ENCODE measurements at regions not wholly inside any gene's neighbourhood (a gene's known extent, or its start where the extent isn't known, plus 50 kb on each side); places are given as distances from the start of the nearest gene placed in this dataset.
A peak's percentile ranks its signal among the peaks of the same experiment; 100 is the strongest.

- DNase-seq, result no peak
These were observed 91.2 kb upstream of the TNRC6C start for GRCh38 chr17:77867308-77867781.

DNA sequence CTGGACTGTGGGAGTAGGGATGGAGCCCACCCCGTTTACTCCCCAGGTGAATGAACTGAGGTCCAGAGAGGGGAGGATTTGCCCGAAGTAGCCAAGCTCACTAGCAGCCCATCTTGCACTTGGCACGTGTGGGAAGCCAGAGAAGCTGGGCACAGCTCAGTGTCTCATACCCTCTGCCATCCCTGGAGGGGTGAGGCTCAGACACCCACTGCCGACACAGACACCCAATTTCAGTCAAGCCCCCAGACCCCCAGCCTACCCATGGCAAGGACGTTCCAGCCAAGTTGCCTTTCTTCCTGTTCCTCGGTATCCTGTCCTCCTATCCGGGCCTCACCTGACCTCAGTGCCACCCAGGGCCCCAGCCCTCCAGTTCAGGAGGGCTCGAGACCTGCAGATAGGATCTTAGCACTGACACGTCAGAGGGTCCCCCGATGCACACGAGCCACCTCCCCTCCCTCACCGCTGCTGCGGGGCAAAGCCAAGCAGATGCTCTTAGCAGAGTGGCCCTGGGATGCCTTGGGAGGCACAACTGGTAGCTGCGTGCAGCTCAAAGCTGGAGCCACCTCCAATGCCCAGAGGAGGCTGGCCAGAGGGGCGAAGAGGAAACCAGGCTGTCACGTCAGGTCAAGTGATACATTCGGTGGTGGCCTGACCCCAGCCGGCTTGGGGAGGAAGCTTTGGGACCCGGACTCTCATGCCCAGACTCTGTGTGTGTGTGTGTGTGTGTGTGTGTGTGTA is 90.4 kb upstream of the TNRC6C start:
- DNase-seq, result no peak

GRCh38 chr17:77869041-77869599 is 89.4 kb upstream of the TNRC6C start:
- DNase-seq, result peak; percentile 17

GRCh38 chr17:77869665-77870132 is 88.8 kb upstream of the TNRC6C start:
- no peak for DNase-seq

GRCh38 chr17:77872199-77872598 is 86.3 kb upstream of the TNRC6C start:
- no peak for DNase-seq

DNA sequence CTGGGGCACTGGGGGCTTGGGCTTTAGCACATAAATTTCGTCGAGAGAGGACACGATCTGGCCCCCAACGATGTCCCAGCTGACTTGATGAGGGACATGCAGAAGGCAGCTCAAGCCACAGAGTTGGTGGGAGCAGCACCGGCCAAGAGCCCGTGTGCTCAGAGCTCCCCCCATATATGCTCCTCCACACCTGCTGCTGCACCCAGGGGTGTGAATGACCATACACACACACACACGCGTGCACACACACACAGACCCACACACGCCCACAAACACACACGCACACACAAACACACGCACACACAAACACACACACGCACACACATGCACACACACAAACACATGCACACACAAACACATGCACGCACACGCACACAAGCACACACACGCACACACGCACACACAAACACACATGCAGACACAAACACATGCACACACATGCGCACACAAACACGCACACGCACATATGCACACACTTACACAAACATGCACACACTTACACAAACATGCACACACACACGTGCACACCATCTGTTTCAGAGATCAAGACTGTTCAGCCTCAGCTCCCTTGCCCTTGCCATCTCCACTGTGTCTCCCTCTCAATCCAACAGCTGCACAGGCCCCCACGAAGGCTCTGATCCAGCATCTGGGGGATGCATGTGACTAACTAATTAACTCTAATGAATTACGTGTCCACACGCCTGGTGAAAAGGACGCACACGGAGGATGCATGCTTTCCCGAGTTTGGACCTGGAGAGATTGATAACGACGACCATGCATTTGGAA is 85.6 kb upstream of the TNRC6C start:
- DNase-seq, result no peak

DNA sequence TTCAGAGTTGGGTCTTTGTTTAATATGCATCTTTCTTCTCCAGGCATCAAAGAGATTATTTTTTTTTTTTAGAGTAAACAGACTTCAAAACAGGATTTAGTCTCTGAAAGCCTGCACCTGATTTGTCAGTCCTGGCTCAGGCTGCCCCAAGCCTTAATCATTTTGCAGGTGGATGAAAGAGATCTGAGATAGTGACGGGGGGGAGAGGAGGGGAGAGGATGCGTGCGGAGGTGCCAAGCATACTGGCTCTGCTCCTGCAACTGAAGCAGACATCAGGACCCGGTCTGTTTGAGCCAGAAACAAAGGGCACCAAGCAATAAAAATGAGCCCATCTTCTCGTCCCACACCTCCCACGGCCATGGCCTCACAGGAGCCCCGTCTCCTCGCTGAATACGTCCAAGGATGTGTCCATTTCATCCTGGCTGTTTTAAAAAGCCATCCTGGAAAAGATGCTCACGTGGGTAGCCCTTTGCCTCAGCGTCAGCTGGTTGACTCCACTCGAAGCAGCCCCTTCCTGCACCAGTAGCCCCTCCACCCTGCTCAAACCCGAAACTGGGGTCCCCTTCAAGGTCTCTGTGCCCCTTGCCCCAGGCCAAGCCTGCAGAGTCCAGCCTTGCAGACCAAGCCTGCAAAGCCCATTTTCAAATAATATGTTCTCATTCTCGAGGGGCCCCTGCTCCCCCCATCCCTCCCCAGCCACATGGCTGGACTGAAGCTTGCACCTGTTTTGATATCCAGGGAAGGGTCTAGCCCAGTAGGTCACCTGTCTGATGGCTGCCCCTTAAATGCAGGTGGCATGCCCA is 84.8 kb upstream of the TNRC6C start:
- no peak for DNase-seq

DNA sequence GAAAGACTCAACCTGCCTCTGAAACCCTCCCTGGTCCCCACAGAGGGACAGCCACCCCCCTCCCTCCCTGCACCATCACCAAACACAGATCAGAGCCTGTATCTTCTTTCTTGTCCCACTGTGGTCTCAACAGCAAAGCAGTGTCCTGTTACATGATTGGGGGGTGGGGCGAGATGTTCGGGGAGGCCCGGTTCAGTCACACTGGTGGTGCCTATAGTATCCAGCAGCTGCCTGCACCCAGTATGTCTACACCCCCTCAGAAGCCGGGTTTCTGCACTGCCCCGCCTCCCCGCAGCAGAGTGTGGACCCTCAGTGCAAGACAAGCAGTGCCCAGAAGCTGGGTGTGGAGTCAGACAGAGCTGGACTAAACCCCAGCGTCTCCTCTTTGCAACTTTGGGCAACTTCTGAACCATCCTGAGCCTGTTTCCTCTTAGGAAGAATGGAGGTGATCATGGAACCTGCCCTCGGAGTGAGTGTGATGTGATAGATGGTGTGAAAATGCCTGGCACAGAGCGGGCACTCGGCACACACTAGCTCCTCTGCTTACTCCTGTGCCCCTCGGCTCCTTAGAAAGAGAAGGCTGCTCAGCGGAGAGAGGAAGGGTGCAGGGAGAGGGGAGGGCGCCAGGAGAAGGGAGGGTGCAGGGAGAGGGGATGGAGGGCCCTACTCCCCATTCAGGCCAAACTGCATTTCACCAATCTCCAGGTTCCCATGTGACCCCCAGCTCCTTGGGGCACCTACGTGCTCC is 84.0 kb upstream of the TNRC6C start:
- DNase-seq, result no peak

GRCh38 chr17:77875051-77875780 is 83.3 kb upstream of the TNRC6C start:
- no peak for DNase-seq

- DNase-seq, result no peak
These were observed 82.5 kb upstream of the TNRC6C start for GRCh38 chr17:77875881-77876509.

GRCh38 chr17:77877036-77877435 is 81.5 kb upstream of the TNRC6C start:
- no peak for DNase-seq

DNA sequence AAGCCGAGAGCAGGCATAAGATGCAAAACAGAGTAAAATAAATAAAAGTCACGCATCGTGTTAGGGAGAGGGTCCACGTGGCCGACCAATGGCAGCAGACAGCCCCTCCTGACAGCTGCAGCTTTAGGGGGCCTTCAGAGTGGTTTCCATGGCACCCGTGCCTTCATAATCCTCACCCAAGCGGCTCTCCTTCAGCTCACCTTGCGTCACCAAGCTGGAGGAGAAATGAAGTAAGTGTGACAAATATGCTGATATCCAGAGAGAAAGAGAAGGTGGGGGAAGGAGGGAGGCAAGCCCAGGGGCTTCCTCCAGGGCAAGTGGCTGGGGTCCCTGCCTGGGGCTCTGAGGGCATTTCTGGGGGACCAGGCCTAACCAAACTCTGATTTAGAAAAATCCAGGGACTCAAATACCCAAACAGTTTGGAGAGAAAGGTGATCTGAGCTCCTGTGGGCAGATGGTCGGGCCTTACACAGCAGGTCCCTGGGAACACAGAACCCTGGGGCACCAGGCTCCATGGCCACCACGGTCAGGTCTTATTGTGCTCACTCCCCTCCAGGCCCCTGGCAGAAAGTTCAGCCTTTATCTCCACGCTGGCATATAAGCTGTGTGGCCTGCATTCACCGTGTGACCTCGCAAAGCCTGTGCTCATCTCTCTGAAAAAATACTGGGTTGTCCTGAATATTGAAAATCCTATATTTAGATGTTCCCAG is 80.7 kb upstream of the TNRC6C start:
- no peak for DNase-seq

- no peak for DNase-seq
These were observed 79.1 kb upstream of the TNRC6C start for GRCh38 chr17:77879226-77879895.

DNA sequence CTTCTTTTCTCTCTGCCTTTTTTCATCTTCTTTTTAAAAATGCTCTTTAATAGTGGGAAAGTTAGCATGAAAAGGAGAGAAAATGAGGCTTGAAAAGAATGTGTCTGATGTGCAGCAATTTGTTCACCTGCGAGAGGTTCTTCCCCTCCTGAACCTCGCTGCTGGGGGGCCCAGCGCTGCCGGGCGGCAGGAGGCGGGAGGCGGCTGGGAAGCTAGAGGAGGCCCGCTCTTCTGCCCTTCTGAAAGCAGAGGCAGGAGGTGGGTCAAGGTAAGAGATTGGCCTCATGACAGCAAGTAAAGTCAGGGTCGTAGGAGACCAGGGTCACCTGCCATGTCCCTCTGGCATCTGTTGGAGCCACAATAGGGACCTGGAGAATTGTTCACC is 78.6 kb upstream of the TNRC6C start:
- no peak for DNase-seq

DNA sequence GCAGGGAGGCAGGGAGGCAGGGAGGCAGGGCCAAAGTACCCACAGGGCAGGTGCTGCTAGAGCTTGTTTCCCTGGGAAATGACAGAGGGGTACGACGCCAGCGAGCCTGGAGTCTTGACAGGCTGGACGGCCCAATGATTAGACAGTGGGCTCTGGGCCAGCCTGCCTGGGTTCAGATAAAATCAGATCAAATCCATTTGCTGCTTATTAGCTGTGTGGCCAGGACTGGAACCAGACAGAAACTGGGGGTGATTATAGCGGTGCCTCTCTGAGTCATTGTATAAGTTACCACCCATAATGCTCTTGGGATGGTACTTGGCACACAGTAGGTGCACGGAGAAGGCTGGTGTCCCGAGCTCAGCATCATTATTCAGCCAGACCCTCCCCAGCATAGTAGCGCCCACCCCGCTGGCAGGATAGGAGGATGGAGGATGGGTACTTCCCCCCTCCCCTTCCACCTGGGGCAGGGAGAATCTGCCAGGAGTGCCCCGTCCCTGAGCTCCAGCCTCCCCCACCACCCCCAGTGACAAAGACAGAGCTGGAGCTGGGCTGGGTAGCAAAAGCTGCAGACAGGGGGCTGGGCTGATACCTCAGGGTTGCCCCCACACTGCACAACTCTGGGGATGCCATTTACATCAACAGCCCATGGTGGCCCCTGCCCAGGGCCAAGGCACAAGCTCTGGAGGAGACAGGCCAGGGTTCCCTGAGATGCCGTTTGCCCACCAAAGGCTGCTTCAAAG is 77.6 kb upstream of the TNRC6C start:
- DNase-seq, result no peak

GRCh38 chr17:77881545-77881944 is 77.0 kb upstream of the TNRC6C start:
- DNase-seq, result no peak

- DNase-seq, result no peak
These were observed 76.5 kb upstream of the TNRC6C start for GRCh38 chr17:77882040-77882439.

DNA sequence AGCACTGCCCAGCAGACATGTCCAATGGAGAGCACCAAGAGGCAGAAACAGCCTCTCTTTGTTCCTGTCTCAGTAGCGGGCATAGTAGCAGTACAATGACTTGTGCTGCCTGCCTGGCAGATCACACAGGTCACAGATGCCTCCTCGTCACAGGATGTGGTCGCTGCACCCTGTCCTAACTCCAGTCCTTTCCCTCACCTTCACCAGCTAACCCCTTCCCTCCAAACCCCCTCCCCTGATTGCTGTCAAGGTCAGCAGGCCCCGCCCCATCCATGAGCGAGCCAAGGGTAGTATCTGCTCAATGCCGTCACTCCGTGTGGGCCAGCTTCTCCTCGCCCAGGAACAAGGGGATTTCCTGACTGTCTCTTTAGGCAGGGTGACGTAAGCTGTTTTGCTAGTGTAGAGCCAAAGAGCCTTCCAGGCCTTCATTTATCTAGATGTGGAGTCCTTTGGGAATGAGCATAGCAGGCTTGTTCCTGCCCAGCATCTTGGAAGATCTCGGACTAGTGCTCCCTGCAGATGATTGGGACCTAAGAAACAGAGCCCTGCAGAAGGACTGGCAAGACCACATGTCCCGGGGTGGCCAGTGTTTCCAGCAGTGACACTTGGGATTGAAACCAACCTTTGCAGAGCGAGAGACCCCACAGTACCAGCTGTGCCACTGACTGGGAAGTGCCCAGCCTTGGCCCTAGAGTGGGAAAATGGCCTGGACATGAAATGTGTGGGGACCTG is 75.9 kb upstream of the TNRC6C start:
- DNase-seq, result no peak

Measured in DMS79 (cell line).